GM19468 (cell line): ENCODE measurements at regions not wholly inside any gene's neighbourhood (a gene's known extent, or its start where the extent isn't known, plus 50 kb on each side); places are given as distances from the start of the nearest gene placed in this dataset.
A peak's percentile ranks its signal among the peaks of the same experiment; 100 is the strongest.

Experiments
- ATAC-seq: cut with Tn5 transposase; IDR thresholded peaks from one replicate; pipeline ENCODE4 v1.9.1; 2021; ENCODE audit warnings: mild to moderate bottlenecking, moderate library complexity, moderate number of reproducible peaks; ENCODE audit not compliant: unreplicated experiment; ENCODE audit errors: extremely low read depth

DNA sequence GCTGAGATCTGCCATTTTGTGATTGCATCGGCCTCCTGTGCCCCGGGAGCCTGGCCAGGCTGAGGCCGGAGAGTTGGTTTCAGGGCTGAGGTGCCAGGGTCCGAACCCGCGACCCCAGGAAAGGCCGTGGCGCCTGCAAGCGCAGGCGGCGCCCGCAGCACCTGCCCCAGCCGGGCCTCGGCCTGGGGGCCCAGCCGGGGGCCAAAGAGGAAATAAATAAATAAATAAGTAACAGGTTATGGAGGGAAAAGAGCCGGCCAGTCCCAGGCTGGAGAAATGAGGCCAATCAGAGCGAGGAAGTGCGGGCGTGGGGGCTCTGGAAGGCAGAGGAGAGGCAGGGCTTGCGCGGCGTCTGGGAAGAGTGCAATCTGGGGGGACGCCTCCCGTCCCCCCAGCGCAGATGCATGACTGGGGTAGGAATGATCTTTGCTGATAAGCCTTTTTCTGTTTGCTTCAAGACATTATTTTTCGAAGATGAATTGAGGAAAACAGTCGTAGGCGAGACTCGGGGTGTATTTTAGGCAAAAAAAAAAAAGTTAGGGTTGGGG, 145.6 kb upstream of the ZNF536 start:
- no peak for ATAC-seq

DNA sequence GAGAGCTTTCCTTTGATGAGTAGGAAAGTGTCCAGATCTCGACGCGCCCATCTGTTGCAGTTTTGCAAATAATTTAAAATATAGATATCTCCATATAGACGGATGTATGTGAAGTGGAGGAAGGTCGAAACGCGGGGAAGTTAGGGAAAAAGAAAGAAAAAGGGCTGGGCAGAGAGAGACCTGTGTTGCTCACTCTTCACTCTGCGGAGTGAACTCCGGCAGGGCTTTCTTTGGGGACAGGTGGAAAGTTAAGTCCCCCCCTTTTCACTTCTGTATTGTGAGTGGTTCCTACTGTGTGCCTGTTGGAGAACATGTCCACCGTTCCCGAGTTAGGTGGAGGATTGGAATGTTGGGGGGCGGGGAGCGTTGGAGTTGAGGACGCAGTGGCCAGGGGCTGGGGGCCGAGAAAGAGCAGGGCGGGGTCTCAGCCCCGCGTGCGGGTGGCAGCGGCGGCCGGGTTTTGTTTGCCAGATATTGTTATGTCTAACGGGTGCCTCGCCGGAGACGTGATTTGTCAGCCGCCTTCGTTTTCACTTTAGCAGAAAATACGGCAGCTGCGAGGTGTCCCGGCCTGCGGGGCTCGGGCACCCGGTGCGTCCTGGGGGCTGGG, 145.1 kb upstream of the ZNF536 start:
- no peak for ATAC-seq

DNA sequence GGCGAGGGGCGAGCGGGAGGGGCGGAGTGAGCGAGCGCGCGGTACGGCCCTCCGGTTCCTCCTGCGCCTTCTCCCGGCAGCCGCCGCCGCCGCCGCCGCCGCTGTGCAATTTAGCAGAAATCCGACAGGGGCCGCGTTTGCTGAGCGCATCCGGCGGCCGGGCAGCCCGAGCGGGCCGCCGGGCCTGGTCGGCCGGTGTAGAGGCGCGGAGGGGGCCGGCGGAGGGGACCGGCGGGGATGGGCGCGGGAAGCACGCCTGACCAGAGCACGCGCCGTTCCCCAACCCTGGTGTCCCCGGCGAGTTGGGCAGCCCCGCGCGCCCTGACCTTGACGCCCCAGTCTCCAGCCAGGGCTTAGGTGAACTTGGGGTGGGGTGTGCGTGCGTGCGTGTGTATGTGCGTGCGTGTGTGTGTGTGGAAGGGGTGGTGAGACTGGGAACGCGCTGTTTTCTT, 144.5 kb upstream of the ZNF536 start:
- ATAC-seq, result peak; percentile 46

DNA sequence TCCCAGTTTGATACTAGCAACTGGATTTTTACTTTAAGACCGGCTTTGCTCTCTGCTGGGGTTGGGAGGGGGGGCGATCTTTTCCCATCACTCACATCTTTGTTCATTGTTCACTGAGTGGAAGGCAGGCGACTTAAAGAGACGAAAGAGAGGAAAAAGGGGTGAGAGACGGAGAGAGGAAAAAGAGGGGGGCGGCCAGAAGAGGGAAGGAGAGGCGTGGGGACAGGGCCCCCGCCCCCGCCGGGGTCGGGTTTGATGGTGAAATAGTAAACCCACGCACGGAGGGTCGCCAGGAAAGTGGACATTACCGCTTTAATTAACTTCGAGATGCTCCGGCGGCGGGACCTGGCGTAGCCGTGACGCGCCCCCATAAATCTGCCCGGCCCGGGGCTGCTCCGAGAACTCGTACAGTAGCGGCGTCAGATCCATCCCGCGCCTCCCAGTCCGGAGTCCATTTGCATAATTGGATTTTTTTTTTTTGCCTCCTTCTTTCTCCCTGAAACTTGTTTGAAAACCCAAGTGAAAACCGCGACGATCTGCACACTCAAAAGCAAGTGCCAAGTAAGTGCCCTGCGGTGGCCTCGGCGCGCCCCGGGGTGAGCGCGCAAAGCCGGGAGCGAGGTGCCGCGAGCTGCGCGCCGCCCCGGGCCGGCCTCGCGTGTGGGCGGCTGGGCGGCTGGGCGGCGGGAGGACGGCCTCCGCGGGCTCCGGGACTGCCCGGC, 143.9 kb upstream of the ZNF536 start:
- no peak for ATAC-seq

DNA sequence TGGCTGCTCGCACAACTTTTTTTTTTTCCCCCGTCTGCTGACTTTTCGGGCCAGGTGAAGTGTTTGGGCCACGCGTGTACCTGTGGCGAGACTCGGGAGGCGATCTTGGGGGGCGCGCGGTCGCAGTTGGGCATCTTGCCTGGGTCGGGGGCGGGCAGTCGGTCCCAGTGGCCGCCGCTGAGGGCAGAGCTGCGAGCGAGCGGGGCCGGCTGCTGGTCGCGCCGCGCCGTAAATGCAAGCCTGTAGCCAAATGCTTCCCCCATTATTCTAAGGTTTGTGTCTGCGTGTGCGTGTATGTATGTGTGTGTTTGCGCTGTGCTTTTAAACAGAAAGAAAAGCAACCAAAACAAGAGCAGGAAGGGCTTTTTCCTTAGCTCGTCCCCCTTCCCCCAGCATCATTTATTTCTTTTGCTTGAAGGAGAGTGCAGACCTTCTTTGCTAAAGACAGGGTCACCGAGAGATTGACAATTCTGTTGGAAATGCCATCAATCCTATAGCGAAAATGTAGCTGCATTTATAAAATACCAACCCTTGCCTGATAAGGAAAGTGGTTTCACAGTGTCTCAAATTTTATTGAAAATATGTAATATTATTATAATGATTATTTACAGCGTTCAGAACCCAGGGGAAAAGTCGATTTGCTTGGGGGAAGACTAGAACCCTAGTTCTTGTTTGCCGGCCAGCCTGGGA, 143.2 kb upstream of the ZNF536 start:
- ATAC-seq, result no peak

DNA sequence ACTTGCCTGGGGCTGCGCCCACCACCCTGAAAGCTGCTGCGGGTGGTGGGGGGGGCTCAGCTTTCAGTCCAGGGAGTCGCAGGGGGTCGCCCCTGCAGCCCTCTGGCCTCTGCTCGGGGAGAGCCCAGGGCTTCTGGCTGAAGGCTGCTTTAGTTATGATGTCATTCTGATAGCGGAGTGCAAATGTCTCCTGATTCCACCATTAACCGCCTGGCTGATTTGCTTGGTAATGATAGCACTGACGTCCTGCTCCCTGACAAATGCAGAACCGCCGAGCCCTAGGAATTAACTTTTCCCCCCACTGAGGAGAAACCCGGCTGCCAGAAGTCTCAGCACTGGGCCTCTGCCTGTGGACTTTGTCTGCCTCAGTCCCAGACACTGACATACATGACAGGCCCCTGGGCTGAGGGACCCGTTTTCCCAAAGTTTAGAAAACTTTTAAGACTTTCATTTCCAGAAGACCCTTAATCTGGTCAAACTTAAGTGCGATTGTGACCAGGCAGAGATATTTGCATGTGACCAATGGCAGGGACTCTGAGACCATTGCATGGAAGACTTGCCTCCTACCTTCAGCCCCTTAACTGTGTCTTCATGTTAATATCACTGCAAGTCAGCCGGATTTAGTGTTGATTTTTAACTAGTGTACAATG, 142.5 kb upstream of the ZNF536 start:
- no peak for ATAC-seq

DNA sequence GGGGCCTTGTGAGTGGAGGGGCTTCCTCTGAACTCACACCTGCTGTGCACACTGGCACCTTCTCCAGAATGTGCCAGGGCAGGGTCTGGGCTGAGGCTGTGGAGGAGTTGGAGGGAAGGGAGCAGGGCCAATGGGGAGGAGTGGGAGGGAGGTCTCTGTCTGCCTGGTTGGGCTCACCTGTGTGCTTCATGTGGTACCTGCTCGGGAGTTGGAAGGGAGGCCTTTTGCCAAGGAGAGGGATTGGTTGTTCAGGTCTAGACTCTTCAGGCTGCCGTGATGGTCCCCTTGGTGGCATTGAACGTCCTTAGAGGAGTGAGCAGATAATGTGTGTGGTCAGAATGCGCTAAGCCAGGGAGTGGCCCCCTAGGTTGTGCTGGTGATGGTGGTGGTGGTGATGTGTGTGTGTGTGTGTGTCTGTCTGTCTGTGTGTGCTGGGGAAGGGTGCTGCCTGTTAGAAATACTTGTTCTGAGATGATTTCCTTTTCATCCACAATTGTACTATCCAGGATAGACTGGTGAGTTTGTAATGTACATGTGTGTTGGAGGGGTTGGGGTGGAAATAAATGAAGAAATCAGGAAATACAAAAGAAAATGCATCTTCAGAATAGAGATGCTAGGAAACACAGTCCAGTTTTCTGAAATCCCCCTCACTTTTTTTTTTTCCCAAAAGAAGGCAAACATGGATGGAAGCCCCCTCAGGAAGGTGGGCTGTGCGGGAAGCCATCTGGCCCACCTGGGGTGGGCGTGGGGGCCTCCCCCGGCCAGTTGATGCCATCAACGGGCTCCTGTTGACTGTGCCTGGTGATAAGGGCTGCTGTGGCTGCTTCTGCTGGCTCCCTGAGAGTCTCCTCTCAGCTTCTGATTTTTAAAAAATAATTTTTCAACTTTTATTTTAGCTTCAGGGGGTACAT, 140.5 kb upstream of the ZNF536 start:
- ATAC-seq, result no peak

DNA sequence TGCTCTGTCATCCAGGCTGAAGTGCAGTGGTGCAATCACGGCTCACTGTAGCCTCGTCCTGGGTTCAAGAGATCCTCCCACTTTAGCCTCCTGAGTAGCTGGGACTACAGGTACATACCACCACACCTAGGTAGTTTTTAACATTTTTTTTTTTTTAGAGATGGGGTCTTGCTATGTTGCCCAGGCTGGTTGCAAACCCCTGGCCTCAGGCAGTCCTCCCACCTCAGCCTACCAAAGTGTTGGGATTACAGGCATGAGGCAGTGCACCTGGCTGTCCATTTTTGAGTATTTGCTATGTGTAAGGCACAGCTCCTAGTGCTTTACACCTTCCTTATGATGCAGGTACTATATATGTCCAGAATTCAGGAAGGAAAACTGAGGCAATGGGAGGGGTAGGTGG, 138.8 kb upstream of the ZNF536 start:
- no peak for ATAC-seq

DNA sequence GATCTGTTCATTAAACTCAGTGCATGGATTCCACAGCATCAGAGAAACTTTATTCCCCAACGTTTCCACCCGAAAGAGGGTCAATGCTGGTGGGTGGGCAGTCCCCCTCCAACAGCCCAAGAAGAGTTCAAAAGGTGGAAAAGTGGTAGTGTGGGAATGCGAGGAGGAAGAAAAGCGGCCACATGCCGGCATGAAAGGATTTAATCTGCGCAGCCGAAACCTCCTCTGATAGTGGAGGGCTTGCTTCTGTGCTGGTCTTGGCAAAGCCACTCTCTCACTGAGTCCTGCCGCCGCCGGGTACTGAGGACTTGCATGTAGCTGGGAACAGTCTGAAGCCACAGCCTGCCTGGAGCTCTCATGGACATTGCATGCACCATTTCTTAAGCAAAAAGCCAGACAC, 136.2 kb upstream of the ZNF536 start:
- no peak for ATAC-seq

DNA sequence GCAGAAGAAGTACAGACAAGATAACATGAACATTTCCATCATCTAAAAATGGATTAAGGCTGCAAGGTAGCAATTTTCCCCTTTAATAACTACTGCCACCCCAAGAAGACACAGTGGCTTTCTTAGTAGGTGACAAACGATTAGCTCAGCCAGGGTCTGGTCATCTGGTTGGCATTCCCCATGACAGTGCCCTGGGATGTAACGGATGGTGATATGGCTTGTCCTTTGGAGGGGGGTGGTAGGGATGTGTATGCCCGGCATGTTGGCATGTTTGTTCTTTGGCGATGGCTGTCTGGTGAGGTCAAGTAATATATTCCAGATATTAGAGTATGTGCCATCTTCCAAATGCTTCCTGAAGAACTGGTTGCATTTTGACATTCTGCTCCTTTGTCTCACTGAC, 135.6 kb upstream of the ZNF536 start:
- no peak for ATAC-seq

DNA sequence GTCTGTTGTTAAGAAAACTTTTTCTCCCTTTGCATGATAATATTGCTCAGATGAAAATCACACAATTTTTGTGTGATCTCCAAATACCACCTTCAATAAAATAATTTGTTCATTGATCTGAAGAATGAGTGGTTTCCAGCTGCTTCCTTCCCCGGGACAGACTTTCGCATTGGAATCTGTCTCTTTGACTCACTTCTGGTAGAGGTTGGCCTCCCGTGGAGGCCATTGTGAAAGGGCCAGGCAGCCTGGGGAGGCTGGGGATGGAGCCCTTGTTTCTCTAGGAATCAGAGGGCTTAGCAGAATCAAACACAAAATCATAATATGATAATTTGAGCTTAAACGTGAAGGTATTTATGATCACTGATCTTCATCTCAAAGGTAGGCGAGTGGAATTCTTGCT, 135.0 kb upstream of the ZNF536 start:
- ATAC-seq, result no peak

DNA sequence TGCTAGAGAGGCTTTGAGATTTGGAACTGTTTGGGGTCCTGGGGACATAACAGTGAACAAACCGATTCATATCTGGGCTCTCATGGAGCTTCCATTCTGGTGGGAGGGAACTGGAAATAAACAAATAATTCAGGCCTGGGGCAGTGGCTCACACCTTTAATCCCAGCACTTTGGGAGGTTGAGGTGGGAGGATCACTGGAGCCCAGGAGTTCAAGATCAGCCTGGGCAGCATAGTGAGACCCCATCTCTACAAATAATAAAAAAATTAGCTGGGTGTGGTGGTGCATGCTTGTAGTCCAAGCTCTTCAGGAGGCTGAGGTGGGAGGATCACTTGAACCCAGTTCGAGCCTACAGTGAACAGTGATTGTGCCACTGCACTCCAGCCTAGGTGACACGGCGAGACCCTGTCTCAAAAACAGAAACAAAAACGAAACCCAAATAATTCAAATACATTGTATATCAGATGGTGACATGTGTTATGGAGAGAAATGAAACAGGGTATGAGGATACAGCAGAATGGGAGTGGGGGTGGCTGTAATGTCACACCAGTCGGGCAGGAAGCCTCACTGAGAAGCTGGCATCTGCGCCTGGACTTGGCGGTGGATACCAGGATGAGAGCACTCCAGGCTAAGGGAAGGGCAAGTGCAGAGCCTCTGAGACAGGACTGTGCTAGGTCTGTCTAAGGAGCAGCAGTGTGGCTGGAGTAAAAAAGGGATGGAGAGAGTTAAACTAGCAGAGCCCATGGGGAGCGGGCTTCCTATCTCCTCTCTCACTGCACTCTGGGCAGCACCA, 131.1 kb upstream of the ZNF536 start:
- no peak for ATAC-seq

DNA sequence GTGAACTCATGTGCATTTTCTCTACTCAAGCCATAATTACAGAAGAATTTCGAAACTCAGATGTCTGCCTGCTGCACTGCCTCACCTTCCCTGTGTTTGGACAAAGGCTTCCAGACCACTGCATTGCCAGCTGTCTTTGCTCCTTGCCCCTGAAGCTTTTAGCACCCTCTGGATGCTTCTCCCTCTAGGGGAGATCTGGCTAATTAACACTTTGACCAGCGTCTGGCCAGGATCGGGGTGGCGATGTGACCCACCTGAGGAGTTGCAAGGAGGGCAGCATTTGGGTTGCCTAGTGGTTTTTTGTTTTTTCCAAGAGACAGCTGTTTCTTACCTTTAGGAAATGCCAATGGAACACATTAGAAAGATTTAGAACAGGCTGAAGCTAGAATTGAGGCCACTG, 127.7 kb upstream of the ZNF536 start:
- no peak for ATAC-seq

DNA sequence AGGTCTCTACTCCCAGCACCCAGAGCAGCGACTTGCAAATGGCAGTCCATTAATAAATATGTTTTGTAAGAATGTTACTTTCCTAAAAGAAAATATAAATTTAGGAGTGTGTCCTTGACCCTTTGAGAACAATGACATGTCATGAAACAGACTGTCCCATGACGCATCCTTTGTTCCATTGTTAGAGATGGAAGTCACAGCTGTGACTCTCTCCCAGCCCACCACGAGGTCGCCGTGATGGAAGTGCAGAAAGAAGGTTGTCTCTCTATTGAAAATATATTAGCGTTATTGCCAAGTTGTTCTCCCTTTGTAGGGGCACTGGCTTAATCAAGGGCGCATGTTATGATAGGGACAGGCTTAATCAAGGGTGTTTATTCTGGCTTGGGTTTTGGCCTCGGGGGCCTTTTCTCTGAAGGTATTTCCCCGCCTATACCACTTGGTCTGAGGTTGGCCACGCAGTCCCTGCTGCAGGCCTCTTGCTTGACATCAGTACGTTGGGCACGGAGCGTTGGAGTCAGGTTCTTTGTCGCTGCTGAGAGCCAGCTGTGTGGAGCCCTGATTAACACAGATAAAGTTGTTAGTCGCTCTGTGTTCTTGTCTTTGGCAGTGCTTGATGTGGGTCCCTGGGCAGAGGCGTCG, 126.7 kb upstream of the ZNF536 start:
- no peak for ATAC-seq

DNA sequence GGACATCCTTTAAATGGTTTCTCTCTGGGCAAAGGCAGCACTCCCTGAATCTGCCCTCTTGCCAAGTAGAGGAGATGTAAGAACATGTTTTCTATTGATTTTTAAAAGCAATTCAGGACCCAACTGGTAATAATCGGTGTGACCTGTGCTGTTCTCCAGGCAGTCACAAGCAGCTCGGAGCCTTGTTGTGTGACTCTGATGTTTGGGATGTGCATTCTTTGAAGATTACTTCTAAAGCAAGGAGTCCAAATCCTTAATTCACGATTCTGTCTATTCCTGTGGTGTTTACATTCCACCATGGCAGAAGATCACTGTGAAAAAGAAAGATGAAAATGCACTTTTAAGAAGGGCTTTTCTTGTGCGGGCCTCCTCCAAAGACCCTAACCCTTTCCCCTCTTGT, 122.3 kb upstream of the ZNF536 start:
- no peak for ATAC-seq

DNA sequence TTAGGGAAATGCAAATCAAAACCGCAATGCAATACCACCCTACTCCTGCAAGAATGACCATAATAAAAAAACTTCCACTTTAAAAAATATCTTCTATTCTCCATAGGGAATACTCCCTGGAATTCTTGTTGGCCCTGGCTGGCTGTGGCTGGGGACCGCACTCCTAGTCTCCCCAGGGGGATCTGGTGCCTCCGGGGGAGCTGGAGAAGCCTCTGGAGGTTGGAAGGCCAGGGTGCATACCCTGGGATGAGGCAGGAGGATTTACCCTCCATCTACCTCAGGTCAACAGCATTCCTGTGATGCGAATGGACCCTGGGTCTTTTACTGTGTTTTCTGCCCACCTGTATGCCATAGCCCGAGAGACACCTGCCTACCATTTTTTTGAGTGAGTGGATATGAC, 120.0 kb upstream of the ZNF536 start:
- ATAC-seq, result no peak

DNA sequence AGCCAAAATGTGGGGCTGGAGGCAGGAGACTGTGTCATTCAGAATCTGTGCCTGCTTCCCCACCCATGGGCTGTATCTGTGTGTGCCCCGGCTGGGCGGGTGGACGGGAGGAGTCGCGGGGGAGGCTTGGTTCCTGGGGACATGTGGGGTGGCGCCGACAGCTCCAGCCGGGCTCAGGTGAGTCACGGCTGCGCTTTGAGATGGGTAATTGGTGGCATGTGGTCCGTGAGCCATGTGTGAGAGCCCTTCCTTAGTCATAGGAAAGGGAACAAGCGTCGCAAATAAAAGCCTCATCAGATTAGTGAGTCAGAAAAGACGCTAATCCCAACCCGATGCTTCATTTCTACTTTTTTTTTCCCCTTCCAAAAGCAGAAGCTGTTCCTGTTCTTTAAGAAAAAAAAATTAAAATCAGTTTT, 118.6 kb upstream of the ZNF536 start:
- no peak for ATAC-seq

DNA sequence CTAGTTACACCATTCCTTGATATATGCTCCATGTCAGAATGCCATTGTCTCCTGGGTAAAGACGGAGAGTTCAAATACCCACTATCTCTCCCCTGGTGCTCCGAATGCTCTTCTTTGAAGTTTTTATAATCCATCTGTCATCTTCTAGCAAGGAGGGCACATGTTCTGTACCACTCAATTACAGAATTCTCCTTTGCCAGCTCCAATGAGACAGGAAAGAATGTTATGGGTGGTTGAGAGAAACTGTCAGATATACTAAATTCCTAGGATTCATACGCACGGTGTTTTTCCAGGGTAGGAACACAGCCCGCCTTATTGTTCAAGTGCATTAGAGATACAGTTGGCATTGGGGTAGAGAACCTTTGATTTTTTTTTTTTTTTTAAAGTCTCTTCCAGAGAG, 118.0 kb upstream of the ZNF536 start:
- no peak for ATAC-seq

DNA sequence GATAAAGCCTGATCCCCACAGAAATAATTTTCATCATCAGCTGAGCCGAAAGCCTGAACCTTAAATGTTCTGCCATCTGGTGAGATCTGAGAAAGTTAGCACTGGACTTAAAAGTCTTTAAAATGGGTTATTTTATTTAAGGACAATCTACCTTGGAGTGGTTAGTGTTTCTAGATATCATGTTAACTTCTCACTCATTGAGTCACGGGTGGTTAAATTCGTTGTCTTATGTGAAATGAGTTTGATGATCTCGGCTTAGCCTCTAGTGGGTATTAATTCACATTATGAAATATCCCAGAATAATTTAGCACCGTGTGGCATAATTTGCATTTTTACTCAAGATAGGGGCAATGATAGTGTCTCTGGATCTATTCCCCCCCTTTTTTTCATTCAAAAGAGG, 117.4 kb upstream of the ZNF536 start:
- ATAC-seq, result no peak
